ENCODE measurements at regions not wholly inside any gene's neighbourhood (a gene's known extent, or its start where the extent isn't known, plus 50 kb on each side); places are given as distances from the start of the nearest gene placed in this dataset.
"Not testable (repeated sequence)": the region's sequence is repeated elsewhere in the genome, so short reads cannot be mapped to it uniquely, and the experiment has no call there.

GRCh38 chr4:11839889-11840288, 411.2 kb upstream of the HS3ST1 start:
- DNase-seq (ENCODE audit: low read depth): no peak

DNA sequence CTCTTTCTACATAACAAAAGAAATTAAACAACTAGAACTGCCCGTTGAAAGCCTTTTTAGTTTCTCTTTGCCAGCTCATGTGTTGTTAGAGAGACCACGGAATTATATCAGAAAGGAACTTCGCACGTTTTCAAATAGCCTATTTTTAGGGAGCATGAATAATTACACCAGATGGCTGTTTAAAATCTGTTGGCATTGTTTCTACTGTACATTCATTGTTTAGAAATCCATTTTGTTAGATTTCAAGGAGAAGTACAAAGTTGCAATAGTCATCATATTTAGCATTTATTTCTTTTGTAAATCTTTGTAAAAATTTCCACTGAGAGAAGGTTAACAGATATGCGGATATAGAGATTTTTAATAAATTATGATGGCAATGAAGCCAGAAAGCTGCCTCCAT, 403.0 kb upstream of the HS3ST1 start:
- DNase-seq (ENCODE audit: low read depth): no peak

DNA sequence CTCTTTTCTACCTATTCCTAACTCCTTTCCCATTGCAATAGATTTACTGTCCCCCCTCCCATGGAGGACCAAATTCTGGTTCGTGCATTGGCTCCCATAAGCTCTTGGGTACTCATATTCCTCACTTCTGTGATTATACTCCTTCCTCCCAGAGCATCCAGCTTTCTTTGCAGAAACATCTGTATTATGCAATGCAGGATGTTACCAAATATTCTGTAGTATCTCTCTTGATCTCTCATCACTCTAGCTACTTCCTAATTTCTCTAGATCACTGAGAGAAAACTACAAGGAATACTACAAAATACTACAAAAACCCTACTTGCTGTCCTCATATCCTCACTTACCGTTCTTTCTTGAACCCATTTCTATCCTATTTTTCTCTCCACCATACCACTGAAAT, 395.9 kb upstream of the HS3ST1 start:
- DNase-seq (ENCODE audit: low read depth): no peak

GRCh38 chr4:11821772-11822430, 393.2 kb upstream of the HS3ST1 start:
- DNase-seq (ENCODE audit: low read depth): no peak

DNA sequence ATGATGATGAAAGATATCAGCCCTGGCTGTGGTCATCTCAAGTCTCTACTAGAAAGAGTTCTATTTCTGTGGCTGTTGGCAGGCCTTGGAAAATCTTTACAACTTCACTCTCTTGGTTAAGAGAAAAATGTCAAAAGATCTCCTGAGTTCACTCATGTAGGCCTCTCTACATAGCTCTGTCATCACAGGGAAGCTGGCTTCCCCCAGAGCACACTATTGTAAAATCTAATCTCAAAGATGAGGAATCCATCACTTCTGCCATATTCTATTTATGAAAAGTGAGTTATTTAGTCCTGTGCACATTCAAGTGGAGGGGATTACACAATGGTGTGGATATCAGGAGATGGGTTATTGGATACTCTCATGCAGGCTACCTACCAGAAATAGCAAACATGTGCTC, 388.4 kb upstream of the HS3ST1 start:
- no peak for DNase-seq (ENCODE audit: low read depth)

DNA sequence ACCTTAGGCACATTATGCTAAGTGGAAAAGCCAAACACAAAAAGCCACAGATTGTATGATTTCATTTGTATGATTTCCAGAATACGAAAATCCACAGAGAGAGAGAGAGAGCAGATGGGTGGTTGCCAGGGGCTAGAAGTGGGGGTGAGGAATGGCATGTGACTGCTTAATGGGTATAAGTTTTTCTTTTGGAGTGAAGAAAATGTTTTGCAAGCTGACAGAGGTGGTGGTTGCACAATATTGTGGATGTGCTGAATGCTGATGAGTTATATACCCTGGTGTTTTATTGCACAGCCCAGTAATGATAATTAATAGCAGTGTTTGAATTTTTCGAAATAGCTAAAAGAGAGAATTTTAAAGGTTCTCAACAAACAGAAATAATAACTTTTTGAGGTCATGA, 386.1 kb upstream of the HS3ST1 start:
- DNase-seq (ENCODE audit: low read depth): no peak

GRCh38 chr4:11813951-11814446, 385.3 kb upstream of the HS3ST1 start:
- DNase-seq (ENCODE audit: low read depth): no peak

GRCh38 chr4:11811521-11811920, 382.8 kb upstream of the HS3ST1 start:
- not testable (repeated sequence) for DNase-seq (ENCODE audit: low read depth)

DNA sequence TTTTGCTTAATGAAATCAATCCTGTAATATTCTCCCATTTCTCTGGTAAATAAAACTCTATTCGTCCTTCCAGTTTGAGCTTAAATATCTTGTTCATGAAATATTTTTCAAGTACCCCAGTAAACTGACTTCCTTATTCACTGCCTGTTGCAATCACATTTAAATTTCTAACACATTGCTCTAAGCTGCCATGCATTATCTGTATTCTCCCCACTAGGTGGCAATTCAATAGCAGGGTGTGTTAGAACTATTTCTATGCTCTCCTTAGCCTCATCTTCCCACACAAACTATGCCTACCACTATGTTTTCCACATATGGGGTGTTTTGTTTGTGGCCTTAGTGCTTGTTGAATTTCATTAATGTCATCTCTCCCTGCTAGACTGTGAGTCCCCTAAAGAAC, 377.1 kb upstream of the HS3ST1 start:
- DNase-seq (ENCODE audit: low read depth): no peak

DNA sequence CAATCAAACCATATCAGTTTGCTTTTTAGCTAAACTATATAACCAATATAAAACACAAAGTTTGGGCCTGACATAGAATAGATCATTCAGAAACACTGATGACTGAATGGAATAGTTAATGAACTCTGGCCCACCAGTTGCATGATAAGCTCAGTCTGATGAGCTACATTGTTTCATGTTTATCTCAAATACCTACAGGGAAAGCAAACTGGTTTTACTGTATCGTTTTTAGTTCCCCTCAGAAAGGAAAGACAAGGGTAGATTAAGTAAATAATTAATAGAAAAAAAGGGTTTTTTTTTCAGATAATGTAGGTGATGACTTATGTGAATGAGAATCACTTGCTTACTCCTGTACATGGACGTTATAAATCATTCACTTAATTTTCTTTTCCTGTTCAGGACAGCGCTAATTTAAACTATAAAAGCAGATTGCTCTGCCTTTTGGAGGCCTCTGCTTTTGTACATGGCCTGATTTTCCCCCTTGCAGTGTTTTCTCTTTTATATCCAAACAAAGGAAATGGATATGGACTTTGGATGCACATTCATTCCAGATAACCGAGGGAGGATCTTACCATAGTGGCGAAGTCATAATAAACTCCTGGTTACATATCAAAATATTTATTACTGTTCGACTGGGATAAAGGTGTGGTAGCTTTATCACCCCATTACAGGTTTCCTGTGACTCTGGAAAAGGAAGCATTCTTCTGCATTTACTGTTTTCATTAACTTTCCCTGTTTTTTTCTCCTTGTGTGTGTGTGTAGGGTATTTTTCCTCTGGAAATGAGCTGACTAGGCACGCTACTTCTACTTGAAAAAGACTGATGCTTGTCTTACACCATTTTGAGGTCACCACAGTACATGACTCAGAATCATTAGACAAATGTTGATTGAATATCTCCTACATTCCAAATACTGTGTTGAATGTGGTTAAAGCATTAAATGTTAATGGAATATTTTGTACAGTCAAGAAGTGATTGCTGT, 373.1 kb upstream of the HS3ST1 start:
- no peak for DNase-seq (ENCODE audit: low read depth)

- DNase-seq (ENCODE audit: low read depth): no peak
Observed at GRCh38 chr4:11799196-11799595, 370.5 kb upstream of the HS3ST1 start.

GRCh38 chr4:11791797-11792196, 363.1 kb upstream of the HS3ST1 start:
- no peak for DNase-seq (ENCODE audit: low read depth)

DNA sequence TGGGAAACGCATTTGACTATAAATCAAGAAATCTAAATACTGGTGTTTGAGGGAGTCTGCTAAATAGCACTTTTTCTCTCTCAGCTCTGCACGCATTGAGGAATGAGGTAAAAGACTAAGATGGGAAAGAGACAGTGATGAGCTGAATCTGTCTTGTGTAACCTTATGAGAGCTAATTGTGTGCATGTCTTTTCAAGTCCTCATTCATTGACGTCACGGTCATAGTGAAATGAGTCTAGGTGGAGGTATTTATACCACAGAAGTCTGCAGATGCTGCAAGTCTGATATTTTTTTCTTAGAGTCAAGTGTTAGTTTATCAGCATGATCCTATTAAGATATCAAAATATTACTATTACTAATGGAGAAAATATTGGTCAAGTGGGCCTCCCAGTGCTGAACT, 361.5 kb upstream of the HS3ST1 start:
- DNase-seq (ENCODE audit: low read depth): no peak

- DNase-seq (ENCODE audit: low read depth): no peak
Observed at GRCh38 chr4:11783588-11783987, 354.9 kb upstream of the HS3ST1 start.

DNA sequence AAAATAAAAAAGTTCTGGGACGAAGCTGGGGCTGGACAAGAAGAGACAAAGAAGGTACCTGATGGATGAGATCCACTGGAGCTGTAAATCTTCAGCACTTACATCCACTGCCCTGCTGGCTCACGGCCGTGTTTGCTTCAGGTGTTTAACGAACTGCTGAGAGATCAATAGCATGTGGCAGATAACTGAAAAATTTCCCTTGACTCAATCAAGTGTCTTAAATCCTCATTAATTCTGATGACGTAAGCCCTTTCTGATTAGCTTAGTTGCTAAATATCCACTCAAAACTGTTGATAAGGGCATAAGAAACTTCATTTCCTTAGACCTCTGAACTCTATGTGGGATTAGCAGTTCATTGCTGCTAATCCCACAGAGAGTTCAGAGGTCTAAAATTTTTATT, 354.2 kb upstream of the HS3ST1 start:
- no peak for DNase-seq (ENCODE audit: low read depth)

- DNase-seq (ENCODE audit: low read depth): no peak
Observed at GRCh38 chr4:11777447-11777846, 348.8 kb upstream of the HS3ST1 start.

DNA sequence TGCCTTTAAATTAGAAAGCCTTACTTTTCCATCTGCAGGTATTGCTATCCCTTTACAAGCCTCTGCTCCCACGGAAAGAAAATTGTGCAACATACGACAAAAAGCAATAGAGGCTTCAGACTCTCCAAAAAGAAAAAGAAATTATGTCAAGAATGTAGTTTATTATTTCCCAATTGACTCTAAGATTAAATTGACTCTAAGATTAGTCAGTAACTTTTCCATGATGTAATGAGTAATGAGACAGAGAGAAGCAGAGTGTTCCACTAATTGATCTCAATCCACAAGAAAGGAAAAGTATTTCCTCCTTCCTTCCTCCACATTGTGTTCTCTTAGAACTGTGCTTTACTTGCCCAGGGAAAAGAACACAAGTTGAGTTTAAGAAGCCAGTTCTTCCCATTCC, 345.7 kb upstream of the HS3ST1 start:
- no peak for DNase-seq (ENCODE audit: low read depth)

GRCh38 chr4:11773798-11774197, 345.1 kb upstream of the HS3ST1 start:
- DNase-seq (ENCODE audit: low read depth): no peak

DNA sequence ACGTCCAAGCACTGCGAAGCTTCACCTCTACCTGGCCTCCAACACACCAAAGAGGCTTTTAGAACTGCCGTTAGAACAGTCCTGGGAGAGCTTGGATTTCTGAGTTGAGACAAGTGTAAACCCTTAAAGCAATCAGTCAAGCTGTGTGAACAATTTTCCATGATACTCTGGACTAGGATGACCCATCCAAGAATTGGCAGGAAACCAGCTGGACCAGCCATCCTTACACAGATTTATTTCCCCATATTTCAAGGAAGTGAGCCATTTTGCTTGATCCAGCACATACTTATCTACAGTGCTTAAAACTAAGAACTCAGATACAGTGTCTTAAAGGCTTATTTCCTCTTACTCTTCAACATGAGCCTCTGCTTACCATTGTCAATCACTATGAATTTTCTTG, 340.7 kb upstream of the HS3ST1 start:
- DNase-seq (ENCODE audit: low read depth): no peak

DNA sequence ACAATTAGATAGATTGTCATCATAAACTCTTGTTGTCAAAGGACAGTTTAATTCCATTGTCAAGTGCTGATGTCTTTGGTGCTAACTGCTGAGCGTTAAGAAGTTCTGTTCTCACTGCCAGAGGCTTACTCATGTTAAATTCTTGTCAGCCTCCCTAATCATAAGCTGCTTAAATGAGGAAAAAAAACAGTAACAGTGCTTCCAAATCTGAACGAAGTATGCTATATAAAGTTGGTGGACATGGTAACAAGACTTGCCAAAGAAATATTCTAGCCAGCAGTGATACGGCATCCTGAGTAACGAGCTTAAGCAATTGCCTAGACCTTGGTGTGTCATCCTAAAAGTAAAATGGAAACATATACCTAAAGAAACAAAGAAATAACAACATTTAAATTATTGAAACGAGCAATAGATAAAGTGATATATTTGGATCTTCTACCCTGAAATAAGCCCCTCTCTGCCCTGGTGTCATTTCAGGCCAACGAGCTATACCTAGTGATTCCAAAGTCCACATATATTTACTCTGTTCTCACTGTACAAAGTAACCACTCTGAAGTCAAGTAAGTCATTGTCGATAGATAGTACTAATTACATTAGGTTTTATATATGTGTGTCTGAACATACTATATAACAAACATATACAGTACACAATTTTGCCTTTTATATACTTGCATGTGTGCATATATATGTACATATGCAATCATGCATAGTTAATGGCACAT, 339.7 kb upstream of the HS3ST1 start:
- no peak for DNase-seq (ENCODE audit: low read depth)

- DNase-seq (ENCODE audit: low read depth): peak; percentile 15
Observed at GRCh38 chr4:11765849-11766453, 337.3 kb upstream of the HS3ST1 start.

All from ELR (cell line).